ENCODE measurements at regions not wholly inside any gene's neighbourhood (a gene's known extent, or its start where the extent isn't known, plus 50 kb on each side); places are given as distances from the start of the nearest gene placed in this dataset.

GRCh38 chr4:161186750-161187149 is 977.0 kb downstream of the FSTL5 start:
- H3F3A ChIP-seq (ENCODE audit: insufficient read depth), result no peaks in the 10 kb centered on the region
- 11 to 12% methylated on average over 2 of the region's 2 CpGs for WGBS, 2 experiments (ENCODE audit: low coverage in 1 of 2, low lambda C conversion rate in 2 of 2, missing lambda C conversion rate in 2 of 2)
- no peaks in the 10 kb centered on the region for H3K27me3 ChIP-seq (replicated peaks; ENCODE audit: insufficient read depth)
- H3K79me2 ChIP-seq (ENCODE audit: insufficient read depth), result no peaks in the 10 kb centered on the region
- H3K36me3 ChIP-seq (ENCODE audit: low read depth), result no peaks in the 10 kb centered on the region
- in situ Hi-C loops (cut with MboI), result no loop called here
- TF ChIP-seq EZH2 (IDR thresholded peaks at IDR 0.05; ENCODE audit: insufficient read depth, poor library complexity, severe bottlenecking) (no peak), EZH2phosphoT487 (IDR thresholded peaks at IDR 0.05; ENCODE audit: insufficient read depth, low read depth) (no peak)
- H3K27ac ChIP-seq, result no peak overlapping the region
- no peaks in the 10 kb centered on the region for H3K9me2 ChIP-seq (ENCODE audit: insufficient read depth)
- no peak overlapping the region for H3K9ac ChIP-seq
- no peaks in the 10 kb centered on the region for H3K9me3 ChIP-seq (ENCODE audit: low read depth)
- no peak for DNase-seq
- no peak overlapping the region for H3K4me2 ChIP-seq (ENCODE audit: unreplicated experiment)
- H4K20me1 ChIP-seq (ENCODE audit: insufficient read depth), result no peaks in the 10 kb centered on the region
- no peaks in the 10 kb centered on the region for H3K4me1 ChIP-seq (ENCODE audit: insufficient read depth)
- H2AFZ ChIP-seq, result no peak overlapping the region
- H3K4me3 ChIP-seq, result no peak overlapping the region

DNA sequence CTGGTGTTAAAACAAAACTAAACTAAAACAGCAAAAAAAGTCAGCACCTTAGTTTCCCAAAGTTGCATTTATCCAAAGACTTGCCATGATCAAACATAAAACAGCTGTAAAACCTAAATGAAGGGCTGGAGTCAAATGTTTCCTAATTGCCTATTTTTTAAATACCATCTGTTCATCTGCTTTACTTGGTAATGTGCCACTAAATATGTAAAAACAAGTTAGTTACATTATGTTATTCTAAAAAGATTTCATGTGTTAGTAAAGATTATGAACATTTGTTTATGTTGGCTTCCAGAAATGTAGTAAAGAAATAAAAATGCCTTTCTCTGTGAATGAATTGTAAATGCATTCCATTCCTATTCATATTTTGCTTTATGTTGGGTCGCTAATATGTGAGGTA is 977.8 kb downstream of the FSTL5 start:
- Histone ChIP-seq H3K9me2 (ENCODE audit: insufficient read depth) (no peaks in the 10 kb centered on the region), H3K4me1 (ENCODE audit: insufficient read depth) (no peaks in the 10 kb centered on the region), H3K27me3 (replicated peaks; ENCODE audit: insufficient read depth) (no peaks in the 10 kb centered on the region), H4K20me1 (ENCODE audit: insufficient read depth) (no peaks in the 10 kb centered on the region), H3K79me2 (ENCODE audit: insufficient read depth) (no peaks in the 10 kb centered on the region), H3K4me3 (no peak overlapping the region), H3F3A (ENCODE audit: insufficient read depth) (no peaks in the 10 kb centered on the region), H3K36me3 (ENCODE audit: low read depth) (no peaks in the 10 kb centered on the region), H3K9me3 (ENCODE audit: low read depth) (no peaks in the 10 kb centered on the region), H3K4me2 (ENCODE audit: unreplicated experiment) (no peak overlapping the region), H2AFZ (no peak overlapping the region), H3K27ac (no peak overlapping the region), H3K9ac (no peak overlapping the region)
- TF ChIP-seq EZH2 (IDR thresholded peaks at IDR 0.05; ENCODE audit: insufficient read depth, poor library complexity, severe bottlenecking), result no peak
- TF ChIP-seq EZH2phosphoT487 (IDR thresholded peaks at IDR 0.05; ENCODE audit: insufficient read depth, low read depth), result no peak
- no peak for DNase-seq
- WGBS, 2 experiments (ENCODE audit: low coverage in 1 of 2, low lambda C conversion rate in 2 of 2, missing lambda C conversion rate in 2 of 2), result 18 to 25% methylated on average over 1 of the region's 1 CpG
- in situ Hi-C loops (cut with MboI), result no loop called here

GRCh38 chr4:161183729-161184128 is 980.1 kb downstream of the FSTL5 start:
- H3K27ac ChIP-seq, result no peak overlapping the region
- H3K4me1 ChIP-seq (ENCODE audit: insufficient read depth), result no peaks in the 10 kb centered on the region
- H3K9me3 ChIP-seq (ENCODE audit: low read depth), result peaks cover 3% of the 10 kb centered on the region
- no peak overlapping the region for H3K4me3 ChIP-seq
- in situ Hi-C loops (cut with MboI), result no loop called here
- no peak overlapping the region for H3K4me2 ChIP-seq (ENCODE audit: unreplicated experiment)
- TF ChIP-seq EZH2 (IDR thresholded peaks at IDR 0.05; ENCODE audit: insufficient read depth, poor library complexity, severe bottlenecking) (no peak), EZH2phosphoT487 (IDR thresholded peaks at IDR 0.05; ENCODE audit: insufficient read depth, low read depth) (no peak)
- H3K9ac ChIP-seq, result no peak overlapping the region
- DNase-seq, result no peak
- no peaks in the 10 kb centered on the region for H3K79me2 ChIP-seq (ENCODE audit: insufficient read depth)
- H2AFZ ChIP-seq, result no peak overlapping the region
- H4K20me1 ChIP-seq (ENCODE audit: insufficient read depth), result no peaks in the 10 kb centered on the region
- no peaks in the 10 kb centered on the region for H3K9me2 ChIP-seq (ENCODE audit: insufficient read depth)
- no peaks in the 10 kb centered on the region for H3K27me3 ChIP-seq (replicated peaks; ENCODE audit: insufficient read depth)
- no peaks in the 10 kb centered on the region for H3F3A ChIP-seq (ENCODE audit: insufficient read depth)
- 31 to 34% methylated on average over 3 of the region's 3 CpGs for WGBS, 2 experiments (ENCODE audit: low coverage in 1 of 2, low lambda C conversion rate in 2 of 2, missing lambda C conversion rate in 2 of 2)
- no peaks in the 10 kb centered on the region for H3K36me3 ChIP-seq (ENCODE audit: low read depth)

GRCh38 chr4:161182913-161183312 is 980.9 kb downstream of the FSTL5 start:
- no peaks in the 10 kb centered on the region for H3K36me3 ChIP-seq (ENCODE audit: low read depth)
- no peak for DNase-seq
- H3K27ac ChIP-seq, result no peak overlapping the region
- H4K20me1 ChIP-seq (ENCODE audit: insufficient read depth), result no peaks in the 10 kb centered on the region
- no peak overlapping the region for H3K4me3 ChIP-seq
- TF ChIP-seq EZH2 (IDR thresholded peaks at IDR 0.05; ENCODE audit: insufficient read depth, poor library complexity, severe bottlenecking), result no peak
- TF ChIP-seq EZH2phosphoT487 (IDR thresholded peaks at IDR 0.05; ENCODE audit: insufficient read depth, low read depth), result no peak
- H3F3A ChIP-seq (ENCODE audit: insufficient read depth), result no peaks in the 10 kb centered on the region
- in situ Hi-C loops (cut with MboI), result no loop called here
- no peaks in the 10 kb centered on the region for H3K79me2 ChIP-seq (ENCODE audit: insufficient read depth)
- 62 to 71% methylated on average over 3 of the region's 3 CpGs for WGBS, 2 experiments (ENCODE audit: low coverage in 1 of 2, low lambda C conversion rate in 2 of 2, missing lambda C conversion rate in 2 of 2)
- H3K9me2 ChIP-seq (ENCODE audit: insufficient read depth), result no peaks in the 10 kb centered on the region
- peaks cover 3% of the 10 kb centered on the region for H3K9me3 ChIP-seq (ENCODE audit: low read depth)
- no peaks in the 10 kb centered on the region for H3K27me3 ChIP-seq (replicated peaks; ENCODE audit: insufficient read depth)
- no peak overlapping the region for H3K9ac ChIP-seq
- no peaks in the 10 kb centered on the region for H3K4me1 ChIP-seq (ENCODE audit: insufficient read depth)
- no peak overlapping the region for H3K4me2 ChIP-seq (ENCODE audit: unreplicated experiment)
- no peak overlapping the region for H2AFZ ChIP-seq

- H3K79me2 ChIP-seq (ENCODE audit: insufficient read depth), result no peaks in the 10 kb centered on the region
- no peak overlapping the region for H3K4me3 ChIP-seq
- H3K9me3 ChIP-seq (ENCODE audit: low read depth), result peaks cover 3% of the 10 kb centered on the region
- no peaks in the 10 kb centered on the region for H3K4me1 ChIP-seq (ENCODE audit: insufficient read depth)
- no peaks in the 10 kb centered on the region for H3F3A ChIP-seq (ENCODE audit: insufficient read depth)
- no peak overlapping the region for H3K4me2 ChIP-seq (ENCODE audit: unreplicated experiment)
- H3K27ac ChIP-seq, result no peak overlapping the region
- WGBS, 2 experiments (ENCODE audit: low coverage in 1 of 2, low lambda C conversion rate in 2 of 2, missing lambda C conversion rate in 2 of 2), result 32 to 37% methylated on average over 5 of the region's 5 CpGs
- DNase-seq, result no peak
- no peak for TF ChIP-seq EZH2phosphoT487 (IDR thresholded peaks at IDR 0.05; ENCODE audit: insufficient read depth, low read depth)
- TF ChIP-seq EZH2 (IDR thresholded peaks at IDR 0.05; ENCODE audit: insufficient read depth, poor library complexity, severe bottlenecking), result no peak
- H4K20me1 ChIP-seq (ENCODE audit: insufficient read depth), result no peaks in the 10 kb centered on the region
- in situ Hi-C loops (cut with MboI), result no loop called here
- H3K36me3 ChIP-seq (ENCODE audit: low read depth), result no peaks in the 10 kb centered on the region
- no peak overlapping the region for H3K9ac ChIP-seq
- no peaks in the 10 kb centered on the region for H3K27me3 ChIP-seq (replicated peaks; ENCODE audit: insufficient read depth)
- H3K9me2 ChIP-seq (ENCODE audit: insufficient read depth), result no peaks in the 10 kb centered on the region
- no peak overlapping the region for H2AFZ ChIP-seq
These were observed 985.5 kb downstream of the FSTL5 start for GRCh38 chr4:161178310-161178709.

All from GM23248 (cell line).